AG10803 (cell line): ENCODE measurements at regions not wholly inside any gene's neighbourhood (a gene's known extent, or its start where the extent isn't known, plus 50 kb on each side); places are given as distances from the start of the nearest gene placed in this dataset.

ENCODE experiments used
- DNase-seq: peaks from one replicate; pipeline ENCODE4 v3.0.0; 2010; ENCODE audit warnings: low read depth
- H3K4me3 ChIP-seq: 2 replicates; pipeline ENCODE4 v1.5.1; 2011; ENCODE audit warnings: mild to moderate bottlenecking, low read length, control low read depth
- CTCF ChIP-seq: conservative IDR thresholded peaks from 2 replicates; pipeline ENCODE4 v1.5.1; 2011; ENCODE audit warnings: mild to moderate bottlenecking, low read length, control low read depth, inconsistent platforms

DNA sequence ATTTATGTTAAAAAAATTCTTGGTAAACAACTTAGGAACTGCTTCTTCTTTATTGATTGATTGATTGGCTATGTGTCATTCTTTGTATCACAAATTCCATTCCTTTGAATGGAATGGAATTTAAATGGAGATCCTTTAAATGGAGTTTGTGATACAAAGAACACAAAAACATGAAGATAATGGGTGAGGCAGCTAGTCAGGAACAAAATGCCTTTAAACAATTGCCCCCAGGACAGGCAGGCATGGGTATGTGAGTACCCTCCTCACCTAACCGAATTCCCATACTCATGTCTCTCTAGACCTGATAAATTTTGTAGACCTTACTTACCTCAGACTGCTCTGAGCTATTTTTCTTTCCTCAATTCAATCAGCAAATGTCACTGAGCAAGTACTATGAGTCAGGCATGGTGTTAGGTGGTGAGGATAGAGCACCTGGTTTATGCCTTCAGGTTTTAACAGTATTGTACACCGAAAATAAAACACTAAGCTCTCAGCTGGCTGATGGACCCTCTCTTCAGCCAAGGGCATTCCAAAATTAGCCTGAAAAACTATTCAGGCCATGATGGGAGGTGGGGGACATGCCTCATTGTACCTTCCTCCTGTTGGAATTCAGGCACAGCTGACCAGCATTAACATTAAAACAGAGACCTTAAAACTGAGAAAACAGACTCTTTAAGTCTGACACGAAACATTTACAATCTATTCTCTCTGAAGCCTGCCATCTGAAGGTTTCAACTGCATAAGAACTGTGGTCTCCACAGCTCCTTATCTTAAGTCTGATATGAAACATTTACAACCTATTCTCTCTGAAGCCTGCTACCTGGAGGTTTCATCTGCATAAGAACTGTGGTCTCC is 58.9 kb downstream of the OLFML3 start:
- TF ChIP-seq CTCF: no peak
- H3K4me3 ChIP-seq: no peak overlapping the region
- DNase-seq: no peak
